ENCODE measurements at regions not wholly inside any gene's neighbourhood (a gene's known extent, or its start where the extent isn't known, plus 50 kb on each side); places are given as distances from the start of the nearest gene placed in this dataset.

DNA sequence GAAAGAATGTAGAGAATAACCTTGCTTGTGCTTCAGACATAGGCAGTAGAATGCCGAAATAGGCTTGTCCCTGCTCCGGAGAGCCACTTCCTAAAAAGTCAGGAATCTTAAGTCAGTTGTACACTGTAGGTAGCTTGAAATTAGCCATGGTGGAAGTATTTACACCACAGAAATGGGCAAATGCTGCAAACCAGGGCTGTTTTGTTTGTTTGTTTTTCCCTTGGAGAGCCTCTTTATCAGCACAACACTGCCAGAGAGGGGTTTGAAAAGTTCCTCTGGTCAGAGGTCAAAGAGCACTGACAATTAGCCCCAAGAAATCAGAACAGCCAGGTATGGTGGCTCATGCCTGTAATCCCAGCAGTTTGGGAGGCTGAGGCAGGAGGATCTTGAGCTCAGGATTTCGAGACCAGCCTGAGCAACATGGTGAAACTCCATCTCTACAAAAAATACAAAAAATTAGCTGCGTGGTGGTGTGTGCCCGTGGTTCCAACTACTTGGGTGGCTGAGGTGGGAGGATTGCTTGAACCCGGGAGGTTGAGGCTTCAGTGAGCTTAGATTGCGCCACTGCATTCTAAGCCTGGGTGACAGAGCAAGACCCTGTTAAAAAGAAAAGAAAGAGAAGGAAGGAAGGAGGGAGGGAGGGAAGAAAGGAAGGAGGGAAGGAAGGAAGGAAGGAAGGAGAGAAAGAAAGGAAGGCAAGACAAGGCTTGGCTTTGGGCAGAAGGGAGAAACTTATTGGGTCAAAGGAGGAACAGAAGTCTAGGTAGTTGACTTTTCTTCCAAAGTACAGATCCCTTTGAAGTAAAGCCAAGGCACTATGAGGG, 61.0 kb upstream of the ZMYND8 start (continued):
- TF ChIP-seq NANOG (IDR thresholded peaks at IDR 0.05; ENCODE audit: insufficient read depth, low read depth, low read length, poor library complexity, severe bottlenecking) (no peak), RBBP5 (IDR thresholded peaks at IDR 0.05; ENCODE audit: borderline replicate concordance, low read depth, low read length) (no peak), ZNF274 (IDR thresholded peaks at IDR 0.05; ENCODE audit: borderline replicate concordance, extremely low read depth, low read length) (no peak), POU5F1 (IDR thresholded peaks at IDR 0.05; ENCODE audit: low read depth, low read length) (no peak), HDAC2 (IDR thresholded peaks at IDR 0.05; ENCODE audit: borderline replicate concordance in 1 of 2, low read depth in 2 of 2, low read length in 2 of 2) (no peak)
- TF ChIP-seq, protein P1, sequence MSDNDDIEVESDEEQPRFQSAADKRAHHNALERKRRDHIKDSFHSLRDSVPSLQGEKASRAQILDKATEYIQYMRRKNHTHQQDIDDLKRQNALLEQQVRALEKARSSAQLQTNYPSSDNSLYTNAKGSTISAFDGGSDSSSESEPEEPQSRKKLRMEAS (IDR thresholded peaks at IDR 0.05): no peak
